Gastrocnemius medialis (tissue), 4 donors: ENCODE measurements at regions not wholly inside any gene's neighbourhood (a gene's known extent, or its start where the extent isn't known, plus 50 kb on each side); places are given as distances from the start of the nearest gene placed in this dataset.

ENCODE experiments used
- ATAC-seq, 2 donors: fragments of 150-250 bp; one replicate each; pipeline ENCODE4 v1.9.1; 2016
- DNase-seq, 2 donors: peaks; one replicate each; pipeline ENCODE4 v3.0.0-alpha.2; 2019
- H3K27ac ChIP-seq, 4 donors: fragments of 200-600 bp; sonication (generic); 1 replicate in 1 of 4; 2 replicates in 3 of 4; pipeline ENCODE4 v1.5.1; 2016 to 2018; ENCODE audit warnings: mild to moderate bottlenecking in 2 of 4, moderate library complexity in 1 of 4
- H3K27me3 ChIP-seq, 3 donors: fragments of 200-600 bp; sonication (generic) in 2 of 3; 1 replicate in 1 of 3; 2 replicates in 2 of 3; pipeline versions ENCODE4 v1.5.1 to v1.6.0; 2016 to 2019; ENCODE audit warnings: mild to moderate bottlenecking in 1 of 3, moderate library complexity in 1 of 3
- H3K36me3 ChIP-seq, 2 donors: fragments of 200-600 bp; sonication (generic) in 1 of 2; one replicate each; pipeline ENCODE4 v1.5.1; 2017 to 2018
- H3K4me1 ChIP-seq, 2 donors: fragments of 200-600 bp; sonication (generic) in 1 of 2; one replicate each; pipeline ENCODE4 v1.5.1; 2016 to 2017; ENCODE audit warnings: mild to moderate bottlenecking in 2 of 2
- H3K4me3 ChIP-seq, 4 donors: fragments of 200-600 bp; sonication (generic) in 3 of 4; 1 replicate in 1 of 4; 2 replicates in 3 of 4; pipeline ENCODE4 v1.5.1; 2016 to 2019; ENCODE audit warnings: mild to moderate bottlenecking in 2 of 4
- H3K9me3 ChIP-seq, 3 donors: fragments of 200-600 bp; sonication (generic) in 2 of 3; 1 replicate in 1 of 3; 2 replicates in 2 of 3; pipeline ENCODE4 v1.5.1; 2016 to 2019
- CTCF ChIP-seq, 5 experiments: fragments of 450-650 bp in 3 of 5; fragments of 200-600 bp in 2 of 5; sonication (generic) in 2 of 5; IDR thresholded peaks in 4 of 5; conservative IDR thresholded peaks in 1 of 5; 1 replicate in 4 of 5; 2 replicates in 1 of 5; pipeline ENCODE4 v1.5.1; 2016 to 2019; ENCODE audit warnings: antibody characterized with exemption in 5 of 5, mild to moderate bottlenecking in 3 of 5, moderate library complexity in 3 of 5
- POLR2A ChIP-seq, 2 donors: fragments of 450-650 bp; IDR thresholded peaks; one replicate each; pipeline ENCODE4 v1.6.1; 2017; ENCODE audit warnings: antibody characterized with exemption in 2 of 2, mild to moderate bottlenecking in 2 of 2, moderate library complexity in 2 of 2
- in situ Hi-C, 4 donors: fragments of 200-750 bp; cut with MboI; loops; one replicate each; pipeline versions ENCODE4 v1.15.0 to v1.8.0; 2017; ENCODE audit warnings: low sequenced_read_pairs in 4 of 4
- intact Hi-C: fragments of 100-400 bp; cut with DNase I; formaldehyde crosslinking; loops from one replicate; pipeline ENCODE4 v1.15.1; 2023; ENCODE audit warnings: low total_unique reads

DNA sequence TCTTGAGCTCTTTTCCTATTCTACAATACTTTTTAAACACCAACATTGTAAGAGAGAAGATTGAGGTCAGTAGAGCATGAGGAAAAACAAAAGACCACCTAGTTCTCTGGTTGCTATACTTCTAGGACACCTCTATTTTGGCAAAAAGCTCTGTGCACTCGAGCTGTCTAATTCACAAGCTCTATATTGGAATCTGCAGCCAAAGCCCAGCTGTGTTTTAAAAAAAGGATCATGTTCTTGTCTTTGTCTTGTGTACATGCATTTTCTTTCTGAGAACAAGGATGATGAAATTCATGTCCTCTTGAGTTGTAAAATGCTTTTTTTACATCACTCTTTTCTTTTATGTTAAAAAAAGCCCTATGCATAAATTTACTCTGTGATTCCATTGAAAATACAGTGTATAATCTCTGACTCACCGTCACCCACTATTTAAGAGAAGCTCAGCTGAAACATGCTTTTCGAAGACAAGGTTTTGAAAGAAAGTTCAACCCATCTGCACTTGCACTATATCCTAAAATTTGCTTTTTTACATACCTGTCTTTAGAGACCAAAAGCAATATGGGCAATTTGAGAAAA lies 215.5 kb upstream of the VSTM2A start:
- ATAC-seq (no peak), DNase-seq (no peak)
- Histone ChIP-seq H3K27me3 (no peaks in the 10 kb centered on the region), H3K4me3 (no peak overlapping the region), H3K4me1 (no peaks in the 10 kb centered on the region), H3K9me3 (no peaks in the 10 kb centered on the region), H3K36me3 (no peaks in the 10 kb centered on the region), H3K27ac (no peak overlapping the region)
- in situ Hi-C loops (loop anchor here in 1 of 4 donors (10.0 kb wide), 1 partner anchor 92 kb away; no protein-coding TSS in a partner anchor), intact Hi-C loops (no loop called here)
- TF ChIP-seq POLR2A (IDR thresholded peaks at IDR 0.05) (no peak), CTCF (IDR thresholded peaks at IDR 0.05 in 4 of 5, conservative IDR thresholded peaks at IDR 0.05 in 1 of 5) (no peak)

DNA sequence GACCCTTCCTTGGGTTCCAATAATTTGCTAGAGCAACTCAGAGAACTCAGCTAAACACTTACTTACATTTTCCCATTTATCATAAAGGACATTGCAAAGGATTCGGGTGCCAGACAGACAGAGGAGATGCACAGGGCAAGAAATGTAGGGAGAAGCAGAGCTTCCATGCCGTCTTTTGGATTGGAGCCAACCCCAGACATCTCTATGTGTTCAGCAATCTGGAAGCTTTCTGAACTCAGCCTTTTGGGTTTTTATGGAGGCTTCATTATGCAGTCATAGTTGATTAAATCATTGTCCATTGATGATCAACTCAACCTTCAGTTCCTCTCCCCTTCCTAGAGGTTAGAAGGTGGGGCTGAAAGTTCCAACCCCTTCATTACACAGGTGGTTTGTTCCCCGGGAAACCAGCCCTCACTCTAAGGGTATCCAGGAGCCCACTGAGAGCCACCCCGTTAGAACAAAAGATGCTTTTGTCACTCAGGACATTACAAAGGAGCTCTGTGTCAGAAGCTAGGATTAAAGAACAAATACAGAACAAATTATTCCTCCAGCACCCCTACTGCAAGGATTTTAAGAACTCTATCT lies 211.9 kb upstream of the VSTM2A start:
- no peak for DNase-seq
- no peaks in the 10 kb centered on the region for H3K27me3 ChIP-seq
- no peaks in the 10 kb centered on the region for H3K9me3 ChIP-seq
- no peak for TF ChIP-seq POLR2A (IDR thresholded peaks at IDR 0.05)
- TF ChIP-seq CTCF (IDR thresholded peaks at IDR 0.05 in 4 of 5, conservative IDR thresholded peaks at IDR 0.05 in 1 of 5): no peak
- in situ Hi-C loops: no loop called here
- no peaks in the 10 kb centered on the region for H3K4me1 ChIP-seq
- no peaks in the 10 kb centered on the region for H3K36me3 ChIP-seq
- H3K4me3 ChIP-seq: no peak overlapping the region
- no peak for ATAC-seq
- intact Hi-C loops: no loop called here
- H3K27ac ChIP-seq: no peak overlapping the region

DNA sequence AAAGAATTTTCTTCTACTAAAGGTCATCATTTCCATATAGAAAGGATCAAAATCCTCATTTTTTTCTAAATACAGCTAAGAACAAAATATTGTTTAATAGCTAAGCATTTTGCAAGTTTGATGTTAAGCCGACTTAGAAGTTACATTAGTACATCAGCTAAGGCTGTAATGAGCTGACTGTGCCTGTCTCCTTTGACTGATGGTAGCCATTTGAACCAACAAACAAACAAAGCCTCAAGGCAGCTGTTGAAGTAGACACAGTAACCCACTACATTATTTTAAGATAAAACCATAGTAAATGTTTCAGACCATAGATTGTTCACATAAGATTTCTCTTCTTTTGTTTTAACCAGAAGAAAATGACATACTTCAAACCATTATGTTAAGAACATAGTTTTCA lies 210.9 kb upstream of the VSTM2A start:
- no peaks in the 10 kb centered on the region for H3K27me3 ChIP-seq
- no peaks in the 10 kb centered on the region for H3K9me3 ChIP-seq
- in situ Hi-C loops (no loop called here), intact Hi-C loops (no loop called here)
- no peak overlapping the region for H3K27ac ChIP-seq
- H3K4me1 ChIP-seq: no peaks in the 10 kb centered on the region
- ATAC-seq (no peak), DNase-seq (no peak)
- H3K4me3 ChIP-seq: no peak overlapping the region
- H3K36me3 ChIP-seq: no peaks in the 10 kb centered on the region
- TF ChIP-seq POLR2A (IDR thresholded peaks at IDR 0.05) (no peak), CTCF (IDR thresholded peaks at IDR 0.05 in 4 of 5, conservative IDR thresholded peaks at IDR 0.05 in 1 of 5) (no peak)

DNA sequence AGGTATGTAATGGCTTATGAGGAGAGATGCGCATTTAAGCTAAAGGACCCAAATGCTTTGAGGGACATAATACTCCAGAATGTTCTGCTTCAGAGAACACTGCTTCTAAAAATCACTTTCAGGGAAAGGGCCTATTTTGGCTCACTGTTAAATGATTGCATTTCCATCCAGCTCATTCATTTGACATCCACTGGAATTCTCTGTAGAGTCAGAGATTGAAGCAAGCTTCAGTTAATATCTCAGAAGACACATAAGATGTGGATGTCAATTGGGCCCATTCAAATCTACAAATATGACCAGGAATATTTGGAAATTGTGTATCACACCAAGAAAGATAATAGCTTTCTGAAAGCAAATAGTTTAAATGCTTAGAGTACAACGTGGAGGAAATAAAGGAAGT lies 209.9 kb upstream of the VSTM2A start:
- in situ Hi-C loops (no loop called here), intact Hi-C loops (no loop called here)
- no peak for DNase-seq

More for the DNA sequence above, 209.9 kb upstream of the VSTM2A start:
- Histone ChIP-seq H3K27me3 (no peaks in the 10 kb centered on the region), H3K4me3 (no peak overlapping the region), H3K27ac (no peak overlapping the region), H3K36me3 (no peaks in the 10 kb centered on the region), H3K4me1 (no peaks in the 10 kb centered on the region), H3K9me3 (no peaks in the 10 kb centered on the region)
- no peak for ATAC-seq
- TF ChIP-seq CTCF (IDR thresholded peaks at IDR 0.05 in 4 of 5, conservative IDR thresholded peaks at IDR 0.05 in 1 of 5) (no peak), POLR2A (IDR thresholded peaks at IDR 0.05) (no peak)
